HepG2 (cell line): ENCODE measurements at regions not wholly inside any gene's neighbourhood (a gene's known extent, or its start where the extent isn't known, plus 50 kb on each side); places are given as distances from the start of the nearest gene placed in this dataset.

ENCODE experiments used
- ATAC-seq: fragments of 200-7000 bp; cut with Tn5 transposase; 3 replicates; pipeline ENCODE4 v1.9.1; 2020; ENCODE audit warnings: mild to moderate bottlenecking, moderate library complexity
- BruUV-seq: library from RNA; stranded (reverse); fragments of 400-500 nt; replicated peaks from 2 replicates; lab custom pipeline; 2021; lab: Mats Ljungman, UMichigan
- CTCF ChIA-PET: fragments of 300-600 bp; formaldehyde crosslinking; extraction: SDS; loops from one replicate; lab custom pipeline; 2021; ENCODE audit warnings: low total read pairs, inconsistent platforms, low intra/inter-chr PET ratio; lab: Yijun Ruan, JAX
- POLR2A ChIA-PET: fragments of 350-600 bp; sonication (Branson Sonifier 250); formaldehyde crosslinking; loops from one replicate; lab custom pipeline; 2020; ENCODE audit warnings: antibody characterized with exemption, inconsistent platforms; lab: Yijun Ruan, JAX
- DNase-seq: peaks from one replicate; pipeline ENCODE4 v3.0.0-alpha.2; 2015; ENCODE audit warnings: low spot score
- FAIRE-seq: peaks from 3 replicates; lab custom pipeline; 2011; peaks lifted over from hg19 to GRCh38; lab: Jason Lieb, UNC
- H2AFZ ChIP-seq: one replicate; pipeline ENCODE4 v1.6.1; 2011; ENCODE audit warnings: low read length, inconsistent platforms
- H3K27ac ChIP-seq: fragments of 300-600 bp; 3 replicates; pipeline ENCODE4 v1.8.0; 2011; ENCODE audit warnings: mixed run types, mild to moderate bottlenecking, mixed read lengths, low read length, inconsistent platforms; ENCODE audit not compliant: insufficient read depth; ENCODE audit errors: extremely low read length
- H3K27me3 ChIP-seq, 2 experiments: fragments of 200-600 bp in 1 of 2; 2 replicates in 1 of 2; 3 replicates in 1 of 2; pipeline versions ENCODE4 v1.6.0 to v1.8.0; 2011; ENCODE audit warnings: low read length in 2 of 2, mild to moderate bottlenecking in 2 of 2, moderate library complexity in 2 of 2, inconsistent platforms in 1 of 2; ENCODE audit not compliant: insufficient read depth in 2 of 2, control insufficient read depth in 1 of 2
- H3K36me3 ChIP-seq, 2 experiments: fragments of 200-600 bp in 1 of 2; replicated peaks in 1 of 2; 2 replicates in 1 of 2; 3 replicates in 1 of 2; pipeline versions ENCODE4 v1.5.1 to v1.8.0; 2011; ENCODE audit warnings: low read length in 2 of 2, inconsistent platforms in 1 of 2; ENCODE audit not compliant: insufficient read depth in 2 of 2, control insufficient read depth in 1 of 2
- H3K4me1 ChIP-seq: 2 replicates; pipeline ENCODE4 v1.5.1; 2012; ENCODE audit warnings: low read length, inconsistent platforms; ENCODE audit not compliant: insufficient read depth
- H3K4me2 ChIP-seq: 2 replicates; pipeline ENCODE4 v1.6.0; 2011; ENCODE audit warnings: low read depth, low read length, inconsistent platforms
- H3K4me3 ChIP-seq, 3 experiments: fragments of 200-600 bp in 1 of 3; sonication (generic), shearing (Covaris generic) in 1 of 3; replicated peaks in 1 of 3; 2 replicates each; pipeline ENCODE4 v1.5.1; 2011 to 2016; ENCODE audit warnings: low read length in 3 of 3, inconsistent platforms in 2 of 3, low read depth in 2 of 3, mild to moderate bottlenecking in 2 of 3, control low read depth in 1 of 3, mixed read lengths in 1 of 3; ENCODE audit not compliant: insufficient read depth in 1 of 3
- H3K79me2 ChIP-seq: one replicate; pipeline ENCODE4 v1.6.1; 2011; ENCODE audit warnings: low read length, inconsistent platforms; ENCODE audit not compliant: insufficient read depth
- H3K9ac ChIP-seq: 2 replicates; pipeline ENCODE4 v1.6.0; 2011; ENCODE audit warnings: mild to moderate bottlenecking, low read depth, low read length, inconsistent platforms; ENCODE audit not compliant: insufficient read depth
- H3K9me3 ChIP-seq: 2 replicates; pipeline ENCODE4 v1.5.1; 2012; ENCODE audit warnings: mild to moderate bottlenecking, low read length
- H4K20me1 ChIP-seq: 2 replicates; pipeline ENCODE4 v1.6.0; 2011; ENCODE audit warnings: inconsistent platforms, mild to moderate bottlenecking, low read length, moderate library complexity; ENCODE audit not compliant: insufficient read depth
- ARNT2 ChIP-seq: sonication (generic); formaldehyde crosslinking; IDR thresholded peaks from 2 replicates; pipeline ENCODE4 v1.8.0; 2022; ENCODE audit warnings: mild to moderate bottlenecking, low read depth, missing genetic modification reagents, moderate library complexity
- ATF1 ChIP-seq: IDR thresholded peaks from 2 replicates; pipeline ENCODE4 v1.6.1; 2016; ENCODE audit warnings: mild to moderate bottlenecking, control low read depth
- HDAC2 ChIP-seq: sonication (generic); formaldehyde crosslinking; IDR thresholded peaks from 2 replicates; pipeline ENCODE4 v1.4.0; 2020; ENCODE audit warnings: missing genetic modification reagents
- IRF1 ChIP-seq: sonication (generic); formaldehyde crosslinking; IDR thresholded peaks from 2 replicates; pipeline ENCODE4 v1.4.0; 2020; ENCODE audit warnings: low read depth, mild to moderate bottlenecking, missing genetic modification reagents
- MED1 ChIP-seq: sonication (generic); formaldehyde crosslinking; IDR thresholded peaks from 2 replicates; pipeline ENCODE4 v1.4.0; 2020; ENCODE audit warnings: missing genetic modification reagents
- NFKB2 ChIP-seq: sonication (generic); formaldehyde crosslinking; IDR thresholded peaks from 2 replicates; pipeline ENCODE4 v1.4.0; 2020; ENCODE audit warnings: missing genetic modification reagents, borderline replicate concordance
- SOX13 ChIP-seq, 3 experiments: fragments of 450-650 bp in 1 of 3; sonication (generic) in 1 of 3; formaldehyde crosslinking in 1 of 3; IDR thresholded peaks in 2 of 3; conservative IDR thresholded peaks in 1 of 3; 2 replicates each; pipeline versions ENCODE4 v1.5.0 to v1.6.1; 2016 to 2020; ENCODE audit warnings: antibody characterized with exemption in 1 of 3, mild to moderate bottlenecking in 1 of 3, missing compliant biosample characterization in 1 of 3, missing genetic modification reagents in 1 of 3, moderate library complexity in 1 of 3
- SP1 ChIP-seq, 2 experiments: fragments of 450-650 bp in 1 of 2; sonication (generic) in 1 of 2; formaldehyde crosslinking in 1 of 2; IDR thresholded peaks; 2 replicates each; pipeline versions ENCODE4 v1.4.0 to v1.6.1; 2016 to 2020; ENCODE audit warnings: missing genetic modification reagents in 1 of 2
- TFDP1 ChIP-seq: IDR thresholded peaks from 2 replicates; pipeline ENCODE4 v1.6.1; 2016; ENCODE audit warnings: missing compliant biosample characterization, missing genetic modification reagents, borderline replicate concordance
- ZNF552 ChIP-seq: sonication (generic); formaldehyde crosslinking; IDR thresholded peaks from 2 replicates; pipeline ENCODE4 v1.9.0; 2022; ENCODE audit warnings: missing genetic modification reagents, mild to moderate bottlenecking, borderline replicate concordance
- WGBS: methylation state at CpG from one replicate; pipeline ENCODE4 v1.1.6; 2017; ENCODE audit warnings: low lambda C conversion rate; 5-methylcytosine and 5-hydroxymethylcytosine counted together
- in situ Hi-C: cut with HindIII; loops from 2 replicates; pipeline ENCODE4 v1.10.0; 2017; ENCODE audit warnings: low pct_unique_long_range_greater_than_20kb; ENCODE audit not compliant: extremely low pct_ligation_motif_present
- intact Hi-C: fragments of 100-400 bp; cut with micrococcal nuclease; formaldehyde crosslinking; loops from one replicate; pipeline ENCODE4 v1.10.0; 2022; ENCODE audit not compliant: unreplicated experiment

- no peak overlapping the region for H3K4me2 ChIP-seq
- TF ChIP-seq ARNT2 (CRISPR knock-in tag), result no peak
- no peak for TF ChIP-seq HDAC2 (CRISPR knock-in tag)
- TF ChIP-seq TFDP1 (CRISPR knock-in tag), result no peak
- no peak for TF ChIP-seq ATF1 (CRISPR knock-in tag)
- no peaks in the 10 kb centered on the region for H3K79me2 ChIP-seq
- H3K4me1 ChIP-seq, result peaks cover 7% of the 10 kb centered on the region; the same call in 1 of the 2 replicates
- no peak overlapping the region for H3K4me3 ChIP-seq
- DNase-seq, result no peak
- ChIA-PET CTCF (no interaction called here), POLR2A (no interaction called here)
- no peak overlapping the region for H3K9ac ChIP-seq
- 14% methylated on average over 1 of the region's 1 CpG for WGBS
- H3K27ac ChIP-seq, result no peak overlapping the region
- in situ Hi-C loops, result no loop called here
- BruUV-seq, result no TSS peak
- H3K36me3 ChIP-seq, result no peaks in the 10 kb centered on the region
- no peaks in the 10 kb centered on the region; a peak in 1 of 5 replicates for H3K27me3 ChIP-seq
- intact Hi-C loops, result no loop called here
- no peaks in the 10 kb centered on the region for H4K20me1 ChIP-seq
- H2AFZ ChIP-seq, result no peak overlapping the region
- FAIRE-seq, result no peak
- H3K9me3 ChIP-seq, result no peaks in the 10 kb centered on the region
- no peak for ATAC-seq
Measured at GRCh38 chr12:59839514-59839913, 243.7 kb downstream of the SLC16A7 start.

GRCh38 chr12:59843260-59843843, 247.5 kb downstream of the SLC16A7 start:
- Histone ChIP-seq H3K4me2 (no peak overlapping the region), H3K36me3 (no peaks in the 10 kb centered on the region), H4K20me1 (no peaks in the 10 kb centered on the region), H3K79me2 (no peaks in the 10 kb centered on the region), H3K9ac (no peak overlapping the region), H3K9me3 (peaks cover 4% of the 10 kb centered on the region; the same call in 1 of the 2 replicates), H3K27me3 (no peaks in the 10 kb centered on the region; a peak in 1 of 5 replicates), H2AFZ (no peak overlapping the region), H3K27ac (no peak overlapping the region), H3K4me3 (no peak overlapping the region), H3K4me1 (peaks cover 7% of the 10 kb centered on the region; the same call in 1 of the 2 replicates)
- ATAC-seq (no peak), DNase-seq (no peak), FAIRE-seq (no peak)
- CTCF ChIA-PET, result no interaction called here
- WGBS, result 5% methylated on average over 3 of the region's 3 CpGs
- intact Hi-C loops, result no loop called here
- POLR2A ChIA-PET, result no interaction called here
- BruUV-seq, result no TSS peak
- no peak for TF ChIP-seq MED1 (CRISPR knock-in tag)
- TF ChIP-seq SP1 (IDR thresholded peaks at IDR 0.05), result no peak
- no peak for TF ChIP-seq SP1 (CRISPR knock-in tag; IDR thresholded peaks at IDR 0.05)
- TF ChIP-seq IRF1 (CRISPR knock-in tag), result no peak
- TF ChIP-seq SOX13 (IDR thresholded peaks at IDR 0.05), result no peak
- peak in 1 of 2 experiments; percentile 44; a peak in 1 of 4 replicates for TF ChIP-seq SOX13 (CRISPR knock-in tag; conservative IDR thresholded peaks at IDR 0.05 in 1 of 2, IDR thresholded peaks at IDR 0.05 in 1 of 2)
- no peak for TF ChIP-seq NFKB2 (CRISPR knock-in tag)
- TF ChIP-seq ZNF552 (CRISPR knock-in tag), result no peak
- in situ Hi-C loops, result no loop called here
